Epithelial cell of esophagus (primary cell): ENCODE measurements at regions not wholly inside any gene's neighbourhood (a gene's known extent, or its start where the extent isn't known, plus 50 kb on each side); places are given as distances from the start of the nearest gene placed in this dataset.

Source experiments
- DNase-seq: peaks from one replicate; pipeline ENCODE4 v3.0.0; 2010; ENCODE audit warnings: low read depth
- H3K4me3 ChIP-seq: 2 replicates; pipeline ENCODE4 v1.5.1; 2011; ENCODE audit warnings: mild to moderate bottlenecking, low read length, control low read depth
- CTCF ChIP-seq: IDR thresholded peaks from 2 replicates; pipeline ENCODE4 v1.5.1; 2011; ENCODE audit warnings: low read depth, mild to moderate bottlenecking, low read length, control low read depth, inconsistent platforms; ENCODE audit not compliant: insufficient read depth; ENCODE audit errors: missing control alignments

- TF ChIP-seq CTCF, result no peak
- DNase-seq, result no peak
- no peak overlapping the region for H3K4me3 ChIP-seq
These were observed 192.2 kb downstream of the BCOR start for GRCh38 chrX:39905538-39905891.

- no peak overlapping the region for H3K4me3 ChIP-seq
- no peak for TF ChIP-seq CTCF
- DNase-seq, result no peak
These were observed 191.8 kb downstream of the BCOR start for GRCh38 chrX:39905946-39906345.

GRCh38 chrX:39907964-39908661 is 189.6 kb downstream of the BCOR start:
- peak; percentile 87 for DNase-seq
- TF ChIP-seq CTCF, result no peak
- H3K4me3 ChIP-seq, result no peak overlapping the region

- no peak for TF ChIP-seq CTCF
- DNase-seq, result no peak
- H3K4me3 ChIP-seq, result no peak overlapping the region
These were observed 187.8 kb downstream of the BCOR start for GRCh38 chrX:39909996-39910395.

- no peak for TF ChIP-seq CTCF
- H3K4me3 ChIP-seq, result no peak overlapping the region
- DNase-seq, result no peak
These were observed 187.1 kb downstream of the BCOR start for GRCh38 chrX:39910651-39911050.

- DNase-seq, result no peak
- no peak overlapping the region for H3K4me3 ChIP-seq
- no peak for TF ChIP-seq CTCF
These were observed 186.4 kb downstream of the BCOR start for GRCh38 chrX:39911278-39911897.

GRCh38 chrX:39912126-39912525 is 185.6 kb downstream of the BCOR start:
- H3K4me3 ChIP-seq, result no peak overlapping the region
- TF ChIP-seq CTCF, result no peak
- no peak for DNase-seq
